ENCODE measurements at regions not wholly inside any gene's neighbourhood (a gene's known extent, or its start where the extent isn't known, plus 50 kb on each side); places are given as distances from the start of the nearest gene placed in this dataset.
A peak's percentile ranks its signal among the peaks of the same experiment; 100 is the strongest.
"Not testable (repeated sequence)": the region's sequence is repeated elsewhere in the genome, so short reads cannot be mapped to it uniquely, and the experiment has no call there.

DNA sequence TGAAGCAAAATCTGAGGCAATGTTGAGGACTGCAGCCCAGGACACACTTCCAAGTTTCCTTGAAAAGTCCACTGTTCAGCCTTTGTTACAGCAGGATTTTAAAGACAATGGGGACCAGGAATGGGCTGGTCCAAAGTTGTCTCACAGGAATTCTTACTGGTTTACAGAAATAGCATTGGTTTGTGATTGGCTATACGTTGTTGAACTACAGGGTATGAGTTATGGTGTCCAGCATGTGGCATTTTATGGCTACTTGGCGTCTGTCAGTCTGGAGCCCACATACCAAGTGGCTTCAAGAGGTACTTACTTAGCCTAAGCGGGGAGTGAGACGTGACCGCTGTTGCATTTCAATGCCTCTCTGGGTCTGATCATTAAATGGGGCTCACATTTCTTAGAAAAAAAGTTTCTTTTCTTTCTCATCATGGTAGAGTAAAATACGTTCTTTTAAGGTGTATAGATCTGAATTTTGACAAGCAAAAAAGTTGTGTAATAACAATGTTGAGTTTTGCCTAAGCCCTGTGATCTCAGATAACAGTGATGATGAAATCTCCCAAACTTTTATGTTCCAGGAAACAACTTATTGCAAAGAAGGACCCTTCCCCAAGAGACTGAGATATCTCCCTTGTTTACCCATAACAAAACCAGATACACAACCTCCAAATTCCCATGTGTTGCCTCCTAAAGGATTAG, 100.0 kb upstream of the TRIM24 start:
- Mint-ChIP-seq H3K4me3 (no peak overlapping the region), H3K9me3 (peaks cover 6% of the 10 kb centered on the region), H3K27me3 (no peaks in the 10 kb centered on the region), H3K27ac (no peak overlapping the region), H3K36me3 (no peaks in the 10 kb centered on the region), H3K4me1 (ENCODE audit: low read depth in 2 of 2) (no peaks in the 10 kb centered on the region)
- DNase-seq (ENCODE audit: low spot score): no peak
- no peak for ATAC-seq

- no peaks in the 10 kb centered on the region for H3K4me1 Mint-ChIP-seq (ENCODE audit: low read depth in 2 of 2)
- no peak overlapping the region for H3K27ac Mint-ChIP-seq
- ATAC-seq (no peak), DNase-seq (ENCODE audit: low spot score) (no peak)
- peaks cover 7% of the 10 kb centered on the region for H3K9me3 Mint-ChIP-seq
- no peak overlapping the region for H3K4me3 Mint-ChIP-seq
- H3K36me3 Mint-ChIP-seq: no peaks in the 10 kb centered on the region
- H3K27me3 Mint-ChIP-seq: no peaks in the 10 kb centered on the region
These were observed 96.3 kb upstream of the TRIM24 start for GRCh38 chr7:138363721-138364120.

- H3K27ac Mint-ChIP-seq; ATAC-seq; DNase-seq (ENCODE audit: low spot score); H3K27me3 Mint-ChIP-seq; H3K4me1 Mint-ChIP-seq (ENCODE audit: low read depth in 2 of 2); H3K4me3 Mint-ChIP-seq: not testable (repeated sequence)
- peaks cover 11% of the 10 kb centered on the region for H3K36me3 Mint-ChIP-seq
- H3K9me3 Mint-ChIP-seq: peaks cover 11% of the 10 kb centered on the region
These were observed 93.9 kb upstream of the TRIM24 start for GRCh38 chr7:138366137-138366536.

- not testable (repeated sequence) for H3K4me3 Mint-ChIP-seq; H3K27me3 Mint-ChIP-seq; H3K4me1 Mint-ChIP-seq (ENCODE audit: low read depth in 2 of 2); H3K9me3 Mint-ChIP-seq; ATAC-seq; H3K27ac Mint-ChIP-seq; DNase-seq (ENCODE audit: low spot score)
- H3K36me3 Mint-ChIP-seq: peaks cover 12% of the 10 kb centered on the region
These were observed 93.4 kb upstream of the TRIM24 start for GRCh38 chr7:138366676-138367075.

DNA sequence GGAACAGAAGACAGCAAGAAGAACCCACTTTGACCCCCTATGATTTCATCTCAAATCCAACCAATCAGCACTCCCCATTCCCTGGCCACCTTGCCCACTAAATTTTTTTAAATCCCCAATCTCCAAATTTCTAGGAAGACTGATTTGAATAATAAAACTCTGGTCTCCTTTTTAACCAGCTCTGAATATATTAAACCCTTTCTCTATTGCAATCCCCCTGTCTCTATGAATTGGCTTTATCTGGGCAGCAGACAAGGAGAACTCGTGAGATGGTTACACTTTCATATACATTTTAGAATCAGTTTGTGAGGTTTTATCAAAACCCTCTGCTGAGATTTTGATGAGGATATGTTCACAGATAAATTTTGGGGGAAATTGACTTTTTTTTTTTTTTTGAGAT, 90.3 kb upstream of the TRIM24 start:
- DNase-seq (ENCODE audit: low spot score): no peak
- Mint-ChIP-seq H3K27ac (no peak overlapping the region), H3K4me3 (no peak overlapping the region), H3K27me3 (no peaks in the 10 kb centered on the region), H3K36me3 (peaks cover 12% of the 10 kb centered on the region), H3K4me1 (ENCODE audit: low read depth in 2 of 2) (no peaks in the 10 kb centered on the region), H3K9me3 (peaks cover 7% of the 10 kb centered on the region)
- ATAC-seq: no peak

DNA sequence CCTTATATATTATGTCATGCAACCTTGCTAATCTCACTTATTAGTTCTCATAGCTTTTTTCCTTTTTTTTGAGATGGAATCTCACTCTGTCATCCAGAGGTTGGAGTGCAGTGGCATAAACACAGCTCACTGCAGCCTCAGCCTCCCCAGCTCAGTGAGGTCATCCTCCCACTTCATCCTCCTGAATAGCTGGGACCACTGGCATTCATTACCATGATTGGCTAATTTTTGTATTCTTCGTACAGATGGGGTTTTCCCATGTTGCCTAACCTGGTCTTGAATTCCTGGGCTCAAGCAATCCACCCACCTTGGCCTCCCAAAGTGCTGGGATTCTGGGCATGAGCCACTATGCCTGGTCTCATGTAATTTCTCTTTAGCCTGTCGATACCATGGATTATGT, 89.1 kb upstream of the TRIM24 start:
- Mint-ChIP-seq H3K36me3 (peaks cover 12% of the 10 kb centered on the region), H3K9me3 (peaks cover 7% of the 10 kb centered on the region), H3K27ac (no peak overlapping the region), H3K27me3 (no peaks in the 10 kb centered on the region), H3K4me1 (ENCODE audit: low read depth in 2 of 2) (no peaks in the 10 kb centered on the region), H3K4me3 (no peak overlapping the region)
- no peak for ATAC-seq
- DNase-seq (ENCODE audit: low spot score): no peak

DNA sequence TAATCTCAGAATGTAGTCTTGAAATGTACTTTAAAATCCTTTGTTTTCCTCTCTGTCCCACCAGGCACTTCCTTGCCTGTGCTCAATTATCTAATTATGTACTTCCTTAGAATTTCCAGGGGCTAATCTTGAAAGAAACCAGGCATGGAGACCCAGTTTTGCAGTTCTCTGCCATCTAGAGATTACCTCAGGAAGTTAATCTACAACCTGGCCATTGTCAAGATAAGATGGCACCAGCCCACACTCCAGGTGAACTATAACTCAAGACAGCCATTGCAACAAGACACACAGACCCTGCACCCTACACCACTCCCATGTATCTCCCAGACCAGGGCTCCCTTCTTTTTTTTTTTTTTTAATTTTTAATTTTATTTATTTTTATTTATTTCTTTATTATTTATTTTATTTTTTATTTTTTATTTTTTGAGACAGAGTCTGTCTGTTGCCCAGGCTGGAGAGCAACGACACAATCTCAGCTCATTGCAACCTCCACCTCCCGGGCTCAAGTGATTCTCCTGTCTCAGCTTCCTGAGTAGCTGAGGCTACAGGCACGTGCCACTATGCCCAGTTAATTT, 85.9 kb upstream of the TRIM24 start:
- peaks cover 0 to 3% of the 10 kb centered on the region in 2 donors for H3K4me1 Mint-ChIP-seq (ENCODE audit: low read depth in 2 of 2)
- no peak for DNase-seq (ENCODE audit: low spot score)
- peaks cover 7% of the 10 kb centered on the region for H3K9me3 Mint-ChIP-seq
- H3K27ac Mint-ChIP-seq: no peak overlapping the region
- peaks cover 0 to 3% of the 10 kb centered on the region in 2 donors for H3K27me3 Mint-ChIP-seq
- no peak for ATAC-seq
- peaks cover 12% of the 10 kb centered on the region for H3K36me3 Mint-ChIP-seq
- H3K4me3 Mint-ChIP-seq: no peak overlapping the region

GRCh38 chr7:138377306-138377705, 82.8 kb upstream of the TRIM24 start:
- H3K4me1 Mint-ChIP-seq (ENCODE audit: low read depth in 2 of 2): peaks cover 0 to 3% of the 10 kb centered on the region in 2 donors
- ATAC-seq: no peak

DNA sequence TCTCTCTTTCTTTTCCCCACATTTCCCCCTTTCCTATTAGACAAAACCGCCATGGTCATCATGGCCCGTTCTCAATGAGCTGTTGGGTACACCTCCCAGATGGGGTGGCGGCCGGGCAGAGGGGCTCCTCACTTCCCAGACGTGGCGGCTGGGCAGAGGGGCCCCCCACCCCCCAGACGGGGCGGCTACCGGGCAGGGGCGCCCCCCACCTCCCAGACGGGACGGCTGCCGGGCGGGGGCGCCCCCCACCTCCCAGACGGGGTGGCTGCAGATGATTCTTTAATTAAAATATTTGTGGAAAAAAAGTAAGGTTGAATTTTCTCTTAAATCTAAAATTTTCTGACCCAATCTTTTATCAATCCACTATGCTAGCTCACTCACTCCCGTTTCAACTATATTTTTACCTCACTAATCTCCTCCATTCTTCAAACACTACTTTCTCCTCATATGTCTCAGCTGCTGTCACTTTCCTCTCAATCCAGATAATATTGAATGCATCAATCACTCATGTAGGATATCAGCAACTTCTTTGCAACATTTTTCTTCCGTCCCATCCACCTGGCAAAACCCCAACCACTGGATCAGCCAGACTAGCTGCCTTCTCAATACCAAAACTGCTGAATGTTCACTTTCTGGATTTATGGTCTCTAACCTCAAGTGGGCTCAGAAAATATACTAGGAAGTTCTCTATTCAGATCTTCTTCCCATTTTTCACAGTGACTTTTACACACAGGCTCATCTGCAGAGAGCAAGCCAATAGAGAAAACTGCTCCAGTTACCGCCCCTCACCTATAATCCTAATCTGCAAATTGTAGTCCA, 81.1 kb upstream of the TRIM24 start:
- peaks cover 0 to 4% of the 10 kb centered on the region in 2 donors for H3K27me3 Mint-ChIP-seq
- H3K4me1 Mint-ChIP-seq (ENCODE audit: low read depth in 2 of 2): peaks cover 0 to 3% of the 10 kb centered on the region in 2 donors
- H3K9me3 Mint-ChIP-seq: peaks cover 4% of the 10 kb centered on the region
- no peaks in the 10 kb centered on the region for H3K36me3 Mint-ChIP-seq
- ATAC-seq: no peak
- H3K4me3 Mint-ChIP-seq: no peak overlapping the region
- DNase-seq (ENCODE audit: low spot score): no peak
- no peak overlapping the region for H3K27ac Mint-ChIP-seq

More at GRCh38 chr7:138377306-138377705, 82.8 kb upstream of the TRIM24 start:
- no peak overlapping the region for H3K27ac Mint-ChIP-seq
- H3K4me3 Mint-ChIP-seq: no peak overlapping the region
- DNase-seq (ENCODE audit: low spot score): no peak
- peaks cover 4% of the 10 kb centered on the region for H3K9me3 Mint-ChIP-seq
- no peaks in the 10 kb centered on the region for H3K36me3 Mint-ChIP-seq
- peaks cover 0 to 4% of the 10 kb centered on the region in 2 donors for H3K27me3 Mint-ChIP-seq

DNA sequence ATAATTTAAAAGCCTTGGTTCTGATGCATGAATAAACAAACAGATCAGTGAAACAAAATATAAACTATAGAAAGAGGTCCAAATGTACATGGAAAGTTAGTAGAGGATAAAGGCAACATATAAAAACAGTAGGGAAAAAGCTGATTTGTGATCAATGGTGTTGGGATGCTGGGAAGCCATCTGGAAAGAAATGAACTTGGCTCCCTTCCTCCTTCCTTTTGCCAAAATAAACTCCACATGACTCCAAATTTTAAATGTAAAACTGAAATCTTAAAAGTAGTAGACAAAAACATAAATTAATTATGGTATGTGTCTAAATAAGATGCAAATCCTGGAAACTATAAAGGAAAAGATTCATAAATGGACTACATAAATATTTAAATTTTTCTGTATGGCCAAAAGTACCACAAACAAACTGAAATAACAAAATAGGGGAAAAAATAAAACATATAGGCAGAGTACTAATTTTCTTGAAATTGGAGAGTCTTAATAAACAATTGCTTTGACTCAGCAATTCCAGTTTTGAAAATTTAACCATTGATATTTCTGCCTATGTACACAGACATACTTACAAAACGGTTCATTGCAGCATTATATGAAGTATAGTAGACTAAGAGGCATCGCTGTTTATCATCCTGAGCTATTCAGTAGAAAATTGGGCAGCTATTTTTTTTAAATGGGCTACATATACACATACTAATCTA, 77.0 kb upstream of the TRIM24 start:
- H3K4me3 Mint-ChIP-seq: no peak overlapping the region
- ATAC-seq: no peak
- no peak for DNase-seq (ENCODE audit: low spot score)
- no peaks in the 10 kb centered on the region for H3K36me3 Mint-ChIP-seq
- peaks cover 4% of the 10 kb centered on the region for H3K9me3 Mint-ChIP-seq
- H3K27me3 Mint-ChIP-seq: peaks cover 0 to 4% of the 10 kb centered on the region in 2 donors
- H3K4me1 Mint-ChIP-seq (ENCODE audit: low read depth in 2 of 2): peaks cover 0 to 3% of the 10 kb centered on the region in 2 donors
- H3K27ac Mint-ChIP-seq: no peak overlapping the region

- no peak overlapping the region for H3K27ac Mint-ChIP-seq
- no peaks in the 10 kb centered on the region for H3K36me3 Mint-ChIP-seq
- DNase-seq (ENCODE audit: low spot score) (no peak), ATAC-seq (no peak)
- no peaks in the 10 kb centered on the region for H3K4me1 Mint-ChIP-seq (ENCODE audit: low read depth in 2 of 2)
- H3K27me3 Mint-ChIP-seq: no peaks in the 10 kb centered on the region
- H3K9me3 Mint-ChIP-seq: no peaks in the 10 kb centered on the region
- no peak overlapping the region for H3K4me3 Mint-ChIP-seq
These were observed 73.2 kb upstream of the TRIM24 start for GRCh38 chr7:138386821-138387220.

- no peak for ATAC-seq
- H3K36me3 Mint-ChIP-seq: no peaks in the 10 kb centered on the region
- no peaks in the 10 kb centered on the region for H3K9me3 Mint-ChIP-seq
- no peak overlapping the region for H3K4me3 Mint-ChIP-seq
- peak overlapping the region in 1 of 2 donors; percentile 33 for H3K27ac Mint-ChIP-seq
- no peak for DNase-seq (ENCODE audit: low spot score)
- no peaks in the 10 kb centered on the region for H3K27me3 Mint-ChIP-seq
- H3K4me1 Mint-ChIP-seq (ENCODE audit: low read depth in 2 of 2): no peaks in the 10 kb centered on the region
These were observed 72.1 kb upstream of the TRIM24 start for GRCh38 chr7:138387755-138388475.

Measured in natural killer cell treated with Interleukin-12 subunit alpha and Interleukin-12 subunit beta and Interleukin-15 and Interleukin-18, amount 100 ng/mL, for 72 hours (primary cell).